Vagina (tissue), 2 donors: ENCODE measurements at regions not wholly inside any gene's neighbourhood (a gene's known extent, or its start where the extent isn't known, plus 50 kb on each side); places are given as distances from the start of the nearest gene placed in this dataset.

Experiments
- CTCF ChIP-seq, 3 experiments: fragments of 450-650 bp in 2 of 3; fragments of 200-600 bp in 1 of 3; sonication (generic) in 1 of 3; IDR thresholded peaks; one replicate each; pipeline ENCODE4 v1.5.1; 2017 to 2019; ENCODE audit warnings: antibody characterized with exemption in 3 of 3, mild to moderate bottlenecking in 2 of 3, moderate library complexity in 2 of 3
- POLR2A ChIP-seq, 2 donors: fragments of 450-650 bp; IDR thresholded peaks; one replicate each; pipeline ENCODE4 v1.6.1; 2017; ENCODE audit warnings: antibody characterized with exemption in 2 of 2, mild to moderate bottlenecking in 2 of 2, moderate library complexity in 2 of 2
- POLR2AphosphoS5 ChIP-seq, 2 donors: sonication (generic); formaldehyde crosslinking; IDR thresholded peaks; one replicate each; pipeline ENCODE4 v1.9.0; 2017; ENCODE audit warnings: antibody characterized with exemption in 2 of 2, mild to moderate bottlenecking in 2 of 2, low read depth in 1 of 2; ENCODE audit not compliant: insufficient read depth in 1 of 2

- no peak for TF ChIP-seq CTCF (IDR thresholded peaks at IDR 0.05)
- no peak for TF ChIP-seq POLR2AphosphoS5 (IDR thresholded peaks at IDR 0.05; ENCODE audit: insufficient read depth in 1 of 2, low read depth in 1 of 2)
- no peak for TF ChIP-seq POLR2A (IDR thresholded peaks at IDR 0.05)
Observed at GRCh38 chr3:115553796-115554486, 69.4 kb upstream of the GAP43 start.
